HG03342 (cell line): ENCODE measurements at regions not wholly inside any gene's neighbourhood (a gene's known extent, or its start where the extent isn't known, plus 50 kb on each side); places are given as distances from the start of the nearest gene placed in this dataset.

ENCODE experiments used
- ATAC-seq: cut with Tn5 transposase; IDR thresholded peaks from one replicate; pipeline ENCODE4 v1.9.1; 2021; ENCODE audit warnings: mild to moderate bottlenecking, moderate library complexity; ENCODE audit not compliant: unreplicated experiment

GRCh38 chr21:26659182-26659581, 86.1 kb upstream of the CYYR1 start:
- ATAC-seq, result no peak

GRCh38 chr21:26655460-26655859, 82.4 kb upstream of the CYYR1 start:
- ATAC-seq, result no peak

- no peak for ATAC-seq
These were observed 80.3 kb upstream of the CYYR1 start for GRCh38 chr21:26653430-26653829.

- no peak for ATAC-seq
These were observed 79.8 kb upstream of the CYYR1 start for GRCh38 chr21:26652854-26653253.

- ATAC-seq, result no peak
These were observed 68.0 kb upstream of the CYYR1 start for GRCh38 chr21:26641062-26641461.

GRCh38 chr21:26637201-26637745, 64.2 kb upstream of the CYYR1 start:
- no peak for ATAC-seq

- no peak for ATAC-seq
These were observed 62.6 kb upstream of the CYYR1 start for GRCh38 chr21:26635681-26636080.

GRCh38 chr21:26632691-26633090, 59.6 kb upstream of the CYYR1 start:
- no peak for ATAC-seq

- no peak for ATAC-seq
These were observed 53.1 kb upstream of the CYYR1 start for GRCh38 chr21:26626187-26626586.

- ATAC-seq, result no peak
These were observed 52.0 kb upstream of the CYYR1 start for GRCh38 chr21:26624983-26625519.
